OCI-LY7 (cell line): ENCODE measurements at regions not wholly inside any gene's neighbourhood (a gene's known extent, or its start where the extent isn't known, plus 50 kb on each side); places are given as distances from the start of the nearest gene placed in this dataset.

ENCODE experiments used
- BruUV-seq: library from RNA; stranded (reverse); fragments of 400-500 nt; replicated peaks from 2 replicates; lab custom pipeline; 2021; lab: Mats Ljungman, UMichigan
- CTCF ChIA-PET: fragments of 300-600 bp; sonication (Branson Sonifier 250); formaldehyde crosslinking; loops from one replicate; lab custom pipeline; 2022; ENCODE audit warnings: antibody characterized with exemption; ENCODE audit not compliant: unreplicated experiment; lab: Charles Lee
- POLR2A ChIA-PET: fragments of 300-600 bp; sonication (Branson Sonifier 250); formaldehyde crosslinking; loops from one replicate; lab custom pipeline; 2022; ENCODE audit warnings: antibody characterized with exemption; lab: Charles Lee
- DNase-seq: peaks from one replicate; pipeline ENCODE4 v3.0.0-alpha.2; 2015; ENCODE audit warnings: low spot score
- H2AFZ ChIP-seq: fragments of 200-600 bp; sonication (generic), shearing (Covaris generic); 2 replicates; pipeline ENCODE4 v1.6.1; 2014; ENCODE audit warnings: mild to moderate bottlenecking, antibody characterized with exemption, low read length, moderate library complexity
- H3K27ac ChIP-seq: fragments of 200-600 bp; sonication (generic); 2 replicates; pipeline ENCODE4 v1.5.1; 2014; ENCODE audit warnings: mixed run types, low read depth, mild to moderate bottlenecking, moderate library complexity, low read length, inconsistent platforms; ENCODE audit not compliant: poor library complexity, severe bottlenecking
- H3K36me3 ChIP-seq: fragments of 200-600 bp; sonication (generic); 2 replicates; pipeline ENCODE4 v1.6.1; 2014; ENCODE audit warnings: mild to moderate bottlenecking, antibody characterized with exemption, low read length, moderate library complexity, mixed read lengths; ENCODE audit not compliant: insufficient read depth
- H3K4me1 ChIP-seq: fragments of 200-600 bp; sonication (generic); 2 replicates; pipeline ENCODE4 v1.5.1; 2014; ENCODE audit warnings: mild to moderate bottlenecking, low read length; ENCODE audit not compliant: insufficient read depth, poor library complexity, severe bottlenecking
- H3K4me2 ChIP-seq: fragments of 200-600 bp; sonication (generic); 2 replicates; pipeline ENCODE4 v1.6.1; 2014; ENCODE audit warnings: mild to moderate bottlenecking, low read length
- H3K4me3 ChIP-seq: fragments of 200-600 bp; sonication (generic); 2 replicates; pipeline ENCODE4 v1.5.1; 2014; ENCODE audit warnings: mild to moderate bottlenecking, low read depth, low read length; ENCODE audit not compliant: poor library complexity, severe bottlenecking
- H3K79me2 ChIP-seq: fragments of 200-600 bp; sonication (generic); 2 replicates; pipeline ENCODE4 v1.6.1; 2016; ENCODE audit warnings: low read depth, mild to moderate bottlenecking, low read length, moderate library complexity, mixed read lengths; ENCODE audit not compliant: insufficient read depth
- H3K9me2 ChIP-seq: fragments of 200-600 bp; sonication (generic); 2 replicates; pipeline ENCODE4 v1.6.1; 2016; ENCODE audit warnings: mild to moderate bottlenecking, low read length, mixed read lengths; ENCODE audit not compliant: insufficient read depth
- H3K9me3 ChIP-seq: fragments of 200-600 bp; sonication (generic); 2 replicates; pipeline ENCODE4 v1.6.1; 2014; ENCODE audit warnings: mild to moderate bottlenecking, mixed run types, low read length, mixed read lengths
- H4K20me1 ChIP-seq: fragments of 200-600 bp; sonication (generic); 2 replicates; pipeline ENCODE4 v1.6.1; 2014; ENCODE audit warnings: mild to moderate bottlenecking, antibody characterized with exemption, low read length, moderate library complexity, mixed read lengths; ENCODE audit not compliant: insufficient read depth
- CTCF ChIP-seq: fragments of 200-600 bp; sonication (generic); conservative IDR thresholded peaks from 2 replicates; pipeline ENCODE4 v1.5.1; 2014; ENCODE audit warnings: mild to moderate bottlenecking, antibody characterized with exemption, low read length, moderate library complexity, mixed read lengths
- EZH2phosphoT487 ChIP-seq: fragments of 200-600 bp; sonication (generic); IDR thresholded peaks from 2 replicates; pipeline ENCODE4 v1.6.1; 2018; ENCODE audit warnings: low read depth, borderline replicate concordance, mild to moderate bottlenecking, mixed run types, antibody characterized with exemption, low read length, moderate library complexity, mixed read lengths
- intact Hi-C: fragments of 100-400 bp; cut with micrococcal nuclease; formaldehyde crosslinking; loops from one replicate; pipeline ENCODE4 v1.10.0; 2022; ENCODE audit not compliant: unreplicated experiment

- CTCF ChIA-PET: no interaction called here
- intact Hi-C loops: no loop called here
- no TSS peak for BruUV-seq
- Histone ChIP-seq H3K4me3 (no peak overlapping the region), H4K20me1 (no peaks in the 10 kb centered on the region), H2AFZ (no peak overlapping the region), H3K36me3 (no peaks in the 10 kb centered on the region), H3K9me2 (no peaks in the 10 kb centered on the region), H3K27ac (no peak overlapping the region), H3K4me2 (no peak overlapping the region), H3K79me2 (no peaks in the 10 kb centered on the region), H3K4me1 (no peaks in the 10 kb centered on the region), H3K9me3 (no peaks in the 10 kb centered on the region)
- POLR2A ChIA-PET: no interaction called here
- TF ChIP-seq EZH2phosphoT487 (no peak), CTCF (no peak)
- no peak for DNase-seq
Measured at GRCh38 chr1:29916656-29917369, 680.5 kb downstream of the PTPRU start.

- no TSS peak for BruUV-seq
Measured at GRCh38 chr1:29914936-29915335, 678.6 kb downstream of the PTPRU start.

More at GRCh38 chr1:29914936-29915335, 678.6 kb downstream of the PTPRU start:
- Histone ChIP-seq H3K36me3 (no peaks in the 10 kb centered on the region), H2AFZ (no peak overlapping the region), H3K9me3 (no peaks in the 10 kb centered on the region), H3K79me2 (no peaks in the 10 kb centered on the region), H3K9me2 (no peaks in the 10 kb centered on the region), H4K20me1 (no peaks in the 10 kb centered on the region), H3K4me1 (no peaks in the 10 kb centered on the region), H3K4me2 (no peak overlapping the region), H3K27ac (no peak overlapping the region), H3K4me3 (no peak overlapping the region)
- no peak for DNase-seq
- ChIA-PET CTCF (no interaction called here), POLR2A (no interaction called here)
- intact Hi-C loops: no loop called here
- TF ChIP-seq CTCF (no peak), EZH2phosphoT487 (no peak)
